Endothelial cell of umbilical vein (primary cell): ENCODE measurements at regions not wholly inside any gene's neighbourhood (a gene's known extent, or its start where the extent isn't known, plus 50 kb on each side); places are given as distances from the start of the nearest gene placed in this dataset.

Experiments
- BruUV-seq: library from RNA; stranded (reverse); fragments of 400-500 nt; replicated peaks from 2 replicates; lab custom pipeline; 2021; lab: Mats Ljungman, UMichigan
- CTCF ChIA-PET: fragments of 300-600, 350-600 bp; sonication (Branson Sonifier 250); formaldehyde crosslinking; loops from one replicate; lab custom pipeline; 2021; ENCODE audit warnings: antibody characterized with exemption, inconsistent platforms; lab: Charles Lee
- POLR2A ChIA-PET: fragments of 300-600, 350-600 bp; sonication (Branson Sonifier 250); formaldehyde crosslinking; loops from one replicate; lab custom pipeline; 2021; ENCODE audit warnings: antibody characterized with exemption, inconsistent platforms; lab: Charles Lee
- DNase-seq: peaks from one replicate; pipeline ENCODE4 v3.0.0-alpha.2; 2011; ENCODE audit warnings: low read depth, low spot score
- FAIRE-seq: peaks from 2 replicates; lab custom pipeline; 2011; peaks lifted over from hg19 to GRCh38; lab: Jason Lieb, UNC
- H2AFZ ChIP-seq: 2 replicates; pipeline ENCODE4 v1.6.0; 2012; ENCODE audit warnings: low read depth, low read length, control low read depth, inconsistent platforms
- H3K27ac ChIP-seq: 2 replicates; pipeline ENCODE4 v1.5.1; 2011; ENCODE audit warnings: low read depth, mild to moderate bottlenecking, control low read depth, low read length, moderate library complexity; ENCODE audit not compliant: insufficient read depth
- H3K27me3 ChIP-seq, 2 experiments: 2 replicates each; pipeline versions ENCODE4 v1.6.0 to v1.6.1; 2011; ENCODE audit warnings: low read length in 2 of 2, mixed read lengths in 1 of 2; ENCODE audit not compliant: control insufficient read depth in 2 of 2, insufficient read depth in 2 of 2
- H3K36me3 ChIP-seq, 2 experiments: 2 replicates in 1 of 2; 3 replicates in 1 of 2; pipeline ENCODE4 v1.5.1; 2011; ENCODE audit warnings: low read length in 2 of 2, mild to moderate bottlenecking in 1 of 2, moderate library complexity in 1 of 2; ENCODE audit not compliant: control insufficient read depth in 2 of 2, insufficient read depth in 2 of 2; ENCODE audit errors: extremely low read depth in 1 of 2
- H3K4me1 ChIP-seq: 3 replicates; pipeline ENCODE4 v1.5.1; 2011; ENCODE audit warnings: mild to moderate bottlenecking, low read length; ENCODE audit not compliant: control insufficient read depth, insufficient read depth; ENCODE audit errors: extremely low read depth
- H3K4me2 ChIP-seq: 2 replicates; pipeline ENCODE4 v1.6.1; 2011; ENCODE audit warnings: low read length, control low read depth, mixed read lengths; ENCODE audit not compliant: insufficient read depth
- H3K4me3 ChIP-seq, 3 experiments: fragments of 200-600 bp in 1 of 3; sonication (generic), shearing (Covaris generic) in 1 of 3; replicated peaks in 1 of 3; 2 replicates each; pipeline ENCODE4 v1.5.1; 2011 to 2016; ENCODE audit warnings: control low read depth in 3 of 3, low read length in 3 of 3, mild to moderate bottlenecking in 2 of 3, inconsistent platforms in 1 of 3, low read depth in 1 of 3, moderate library complexity in 1 of 3; ENCODE audit not compliant: insufficient read depth in 1 of 3
- H3K79me2 ChIP-seq: 2 replicates; pipeline ENCODE4 v1.6.0; 2012; ENCODE audit warnings: low read length, inconsistent platforms; ENCODE audit not compliant: control insufficient read depth, insufficient read depth
- H3K9ac ChIP-seq: replicated peaks from 2 replicates; pipeline ENCODE3; 2011; ENCODE audit warnings: low read length, control low read depth; ENCODE audit not compliant: insufficient read depth; ENCODE audit errors: extremely low read depth
- H3K9me1 ChIP-seq: replicated peaks from 3 replicates; pipeline ENCODE4 v1.6.0; 2011; ENCODE audit warnings: mild to moderate bottlenecking, low read length; ENCODE audit not compliant: control insufficient read depth, insufficient read depth; ENCODE audit errors: extremely low read depth
- H3K9me3 ChIP-seq: replicated peaks from 2 replicates; pipeline ENCODE4 v1.5.1; 2012; ENCODE audit warnings: low read length, inconsistent platforms; ENCODE audit not compliant: control insufficient read depth, insufficient read depth
- H4K20me1 ChIP-seq: replicated peaks from 2 replicates; pipeline ENCODE3; 2011; ENCODE audit warnings: mild to moderate bottlenecking, low read length; ENCODE audit not compliant: control insufficient read depth, insufficient read depth; ENCODE audit errors: extremely low read depth
- CTCF ChIP-seq, 2 donors: IDR thresholded peaks; 1 replicate in 1 of 2; 2 replicates in 1 of 2; pipeline ENCODE4 v1.5.1; 2011; ENCODE audit warnings: low read length in 2 of 2, mild to moderate bottlenecking in 2 of 2, moderate library complexity in 2 of 2, control low read depth in 1 of 2, inconsistent platforms in 1 of 2, low read depth in 1 of 2; ENCODE audit not compliant: insufficient read depth in 1 of 2; ENCODE audit errors: extremely low read depth in 1 of 2
- EZH2 ChIP-seq: IDR thresholded peaks from 2 replicates; pipeline ENCODE4 v1.6.1; 2012; ENCODE audit warnings: borderline replicate concordance, low read depth, mild to moderate bottlenecking, moderate library complexity, low read length, inconsistent platforms; ENCODE audit not compliant: severe bottlenecking
- FOS ChIP-seq: IDR thresholded peaks from 2 replicates; pipeline ENCODE4 v1.6.1; 2011; ENCODE audit warnings: mild to moderate bottlenecking, low read length, moderate library complexity, borderline replicate concordance; ENCODE audit not compliant: insufficient read depth
- GATA2 ChIP-seq: IDR thresholded peaks from 2 replicates; pipeline ENCODE4 v1.7.0; 2011; ENCODE audit warnings: low read depth, mild to moderate bottlenecking, moderate library complexity, mixed read lengths, low read length; ENCODE audit not compliant: insufficient read length, insufficient read depth
- JUN ChIP-seq: IDR thresholded peaks from 2 replicates; pipeline ENCODE4 v1.6.1; 2011; ENCODE audit warnings: borderline replicate concordance, low read depth; ENCODE audit not compliant: insufficient read length, insufficient read depth
- MAX ChIP-seq: IDR thresholded peaks from 2 replicates; pipeline ENCODE4 v1.6.1; 2011; ENCODE audit not compliant: insufficient read depth, insufficient read length
- MYC ChIP-seq: IDR thresholded peaks from one replicate; pipeline ENCODE4 v1.6.1; 2011; ENCODE audit warnings: mild to moderate bottlenecking, low read depth, low read length
- POLR2A ChIP-seq: IDR thresholded peaks from 2 replicates; pipeline ENCODE4 v1.6.1; 2012; ENCODE audit warnings: low read depth, mild to moderate bottlenecking, control low read depth, low read length
- POLR2AphosphoS5 ChIP-seq: IDR thresholded peaks from 2 replicates; pipeline ENCODE4 v1.6.1; 2012; ENCODE audit warnings: low read depth, mild to moderate bottlenecking, control low read depth, low read length, moderate library complexity; ENCODE audit not compliant: insufficient read depth
- dilution Hi-C: fragments of 300-500 bp; cut with MboI; formaldehyde crosslinking; loops from one replicate; pipeline ENCODE4 v1.15.0; 2019; ENCODE audit warnings: low sequenced_read_pairs; ENCODE audit not compliant: extremely low pct_ligation_motif_present
- intact Hi-C: fragments of 100-400 bp; cut with micrococcal nuclease; formaldehyde crosslinking; loops from one replicate; pipeline ENCODE4 v1.10.0; 2022

- H3K4me3 ChIP-seq, result no peak overlapping the region
- no peak for DNase-seq
- POLR2A ChIA-PET, result no interaction called here
- H3K9ac ChIP-seq, result no peak overlapping the region
- CTCF ChIA-PET, result no interaction called here
- BruUV-seq, result no TSS peak
- intact Hi-C loops (no loop called here), dilution Hi-C loops (no loop called here)
- H2AFZ ChIP-seq, result no peak overlapping the region
- no peaks in the 10 kb centered on the region for H3K27me3 ChIP-seq
- no peak overlapping the region for H3K4me2 ChIP-seq
- no peaks in the 10 kb centered on the region for H3K36me3 ChIP-seq
- H4K20me1 ChIP-seq, result no peaks in the 10 kb centered on the region
- FAIRE-seq, result no peak
- H3K9me3 ChIP-seq, result peaks cover 4% of the 10 kb centered on the region
- TF ChIP-seq POLR2AphosphoS5 (no peak), CTCF (IDR thresholded peaks at IDR 0.05; ENCODE audit: extremely low read depth in 1 of 2, insufficient read depth in 1 of 2, low read depth in 1 of 2, low read length in 2 of 2) (no peak), FOS (no peak), MAX (no peak), MYC (no peak), GATA2 (no peak), EZH2 (no peak), JUN (no peak), POLR2A (no peak)
- no peaks in the 10 kb centered on the region for H3K79me2 ChIP-seq
- H3K9me1 ChIP-seq, result no peaks in the 10 kb centered on the region
- no peaks in the 10 kb centered on the region for H3K4me1 ChIP-seq
- no peak overlapping the region for H3K27ac ChIP-seq
Observed at GRCh38 chr2:125746321-125747164, 909.4 kb upstream of the GYPC start.
